IPS DF 4.7 (cell line): ENCODE measurements at regions not wholly inside any gene's neighbourhood (a gene's known extent, or its start where the extent isn't known, plus 50 kb on each side); places are given as distances from the start of the nearest gene placed in this dataset.
"Not testable (repeated sequence)": the region's sequence is repeated elsewhere in the genome, so short reads cannot be mapped to it uniquely, and the experiment has no call there.

Experiments used
- DNase-seq: peaks from one replicate; pipeline ENCODE4 v3.0.0-alpha.2; 2013; ENCODE audit warnings: low spot score; ENCODE audit errors: extremely low read depth

GRCh38 chr6:109875973-109876372 lies 102.1 kb upstream of the GPR6 start:
- no peak for DNase-seq

GRCh38 chr6:109877028-109878004 lies 100.8 kb upstream of the GPR6 start:
- DNase-seq: no peak

- DNase-seq: not testable (repeated sequence)
These were observed 100.0 kb upstream of the GPR6 start for GRCh38 chr6:109878005-109878690.

GRCh38 chr6:109879081-109879480 lies 99.0 kb upstream of the GPR6 start:
- not testable (repeated sequence) for DNase-seq

- DNase-seq: no peak
These were observed 98.6 kb upstream of the GPR6 start for GRCh38 chr6:109879521-109879920.

GRCh38 chr6:109881069-109881468 lies 97.0 kb upstream of the GPR6 start:
- not testable (repeated sequence) for DNase-seq

GRCh38 chr6:109881953-109882490 lies 96.1 kb upstream of the GPR6 start:
- not testable (repeated sequence) for DNase-seq

GRCh38 chr6:109891924-109892323 lies 86.2 kb upstream of the GPR6 start:
- DNase-seq: no peak

- peak; percentile 58 for DNase-seq
These were observed 85.4 kb upstream of the GPR6 start for GRCh38 chr6:109892451-109893435.

GRCh38 chr6:109893606-109894005 lies 84.5 kb upstream of the GPR6 start:
- no peak for DNase-seq

GRCh38 chr6:109894181-109894580 lies 83.9 kb upstream of the GPR6 start:
- no peak for DNase-seq

- DNase-seq: no peak
These were observed 81.8 kb upstream of the GPR6 start for GRCh38 chr6:109896341-109896740.

- no peak for DNase-seq
These were observed 81.1 kb upstream of the GPR6 start for GRCh38 chr6:109897025-109897424.

GRCh38 chr6:109897561-109898080 lies 80.5 kb upstream of the GPR6 start:
- DNase-seq: no peak

- DNase-seq: no peak
These were observed 76.1 kb upstream of the GPR6 start for GRCh38 chr6:109901976-109902375.

- no peak for DNase-seq
These were observed 75.2 kb upstream of the GPR6 start for GRCh38 chr6:109902870-109903269.

- DNase-seq: no peak
These were observed 67.5 kb upstream of the GPR6 start for GRCh38 chr6:109910571-109910970.

GRCh38 chr6:109912118-109912517 lies 66.0 kb upstream of the GPR6 start:
- DNase-seq: no peak

- no peak for DNase-seq
These were observed 65.2 kb upstream of the GPR6 start for GRCh38 chr6:109912952-109913351.

- not testable (repeated sequence) for DNase-seq
These were observed 62.4 kb upstream of the GPR6 start for GRCh38 chr6:109915748-109916147.

- no peak for DNase-seq
These were observed 61.4 kb upstream of the GPR6 start for GRCh38 chr6:109916759-109917158.
